ENCODE measurements at regions not wholly inside any gene's neighbourhood (a gene's known extent, or its start where the extent isn't known, plus 50 kb on each side); places are given as distances from the start of the nearest gene placed in this dataset.

DNA sequence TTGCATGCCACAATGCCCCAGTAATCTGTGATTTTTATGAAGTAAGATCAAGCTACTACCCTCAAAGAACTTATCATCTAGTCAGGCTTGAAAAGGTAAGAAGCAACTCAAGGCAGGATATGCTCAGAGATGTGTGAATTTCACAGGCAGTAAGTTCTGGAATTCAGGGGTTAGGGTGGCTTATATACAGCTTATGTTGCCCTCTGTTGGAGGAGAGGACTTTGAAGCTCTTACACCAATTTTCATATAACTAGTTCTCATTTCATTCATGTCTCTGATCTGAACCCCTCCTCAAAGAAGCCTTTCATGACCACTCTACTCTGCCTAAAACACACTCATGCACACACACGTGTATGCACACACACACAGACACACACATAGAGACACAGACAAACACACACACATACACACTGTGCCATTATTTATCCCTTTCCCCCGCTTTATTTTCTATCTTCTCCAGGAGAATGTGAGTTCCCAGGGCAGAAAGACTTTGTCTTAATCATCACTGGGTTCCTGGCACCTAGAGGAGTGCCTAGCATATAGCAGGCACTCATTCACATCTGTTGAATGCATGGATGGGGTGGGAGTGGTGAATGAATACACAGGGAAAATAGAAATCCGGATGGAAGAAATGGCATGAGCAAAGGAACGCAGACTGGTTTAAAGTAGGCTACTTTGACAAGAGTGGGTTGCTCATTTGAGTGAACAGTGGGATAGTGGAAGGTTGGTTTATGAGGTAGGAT, 220.7 kb upstream of the ZBED5 start:
- DNase-seq (ENCODE audit: low spot score): no peak

DNA sequence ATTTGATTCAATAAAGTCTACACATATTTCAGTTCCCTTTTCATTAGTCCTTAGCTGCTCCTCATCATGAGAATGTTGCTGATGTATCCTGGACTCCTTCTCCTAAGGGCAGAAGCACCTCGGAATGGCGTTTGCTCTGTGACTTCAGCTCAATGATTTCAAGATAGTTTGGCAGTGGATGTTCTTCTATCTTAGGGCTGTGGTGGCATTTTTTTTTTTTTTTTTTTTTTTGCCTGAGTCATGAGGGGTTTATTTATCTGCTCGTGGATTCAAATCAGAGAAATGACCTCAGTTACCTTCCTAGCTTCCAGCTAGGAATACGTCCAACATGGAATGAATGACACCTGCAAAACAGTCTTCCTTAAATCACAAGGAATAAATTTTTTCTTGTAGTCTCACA, 220.0 kb upstream of the ZBED5 start:
- no peak for DNase-seq (ENCODE audit: low spot score)

DNA sequence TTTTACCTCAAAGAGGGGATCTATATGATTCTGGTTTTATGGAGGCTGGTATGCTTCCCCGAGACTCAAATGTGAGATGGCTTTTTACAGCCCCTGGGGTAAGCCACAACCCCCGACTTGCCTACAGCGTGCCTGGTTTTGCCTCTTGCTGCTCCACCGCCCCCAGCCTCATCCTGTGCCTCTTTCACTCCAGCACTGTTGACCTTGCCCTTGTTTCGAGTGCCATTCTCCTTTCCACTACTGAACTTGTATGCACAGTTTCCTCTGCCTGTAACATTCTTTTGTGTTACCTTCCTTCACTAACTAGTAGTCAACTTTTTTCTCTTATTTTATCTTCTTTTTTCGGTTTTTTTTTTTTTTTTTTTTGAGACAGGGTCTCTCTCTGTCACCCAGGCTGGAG, 219.0 kb upstream of the ZBED5 start:
- no peak for DNase-seq (ENCODE audit: low spot score)

DNA sequence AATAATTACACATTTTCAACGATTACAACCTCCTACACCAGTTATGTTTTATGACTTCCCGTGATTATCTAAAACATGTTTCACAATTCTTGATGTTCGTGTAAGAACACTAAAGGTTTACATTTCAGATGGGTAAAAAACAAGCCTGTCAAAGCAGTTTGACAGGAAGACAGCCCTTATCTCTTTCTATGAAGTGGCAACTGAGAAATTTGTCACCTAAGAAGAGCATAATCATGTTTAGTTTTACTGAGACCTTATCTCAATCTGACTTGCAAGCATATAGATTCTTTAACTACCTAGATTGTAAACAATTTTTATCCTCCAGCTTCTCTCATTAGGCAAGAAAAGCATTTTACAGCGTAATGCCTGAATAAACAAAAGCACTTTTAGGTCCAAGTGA, 218.4 kb upstream of the ZBED5 start:
- DNase-seq (ENCODE audit: low spot score): no peak

- DNase-seq (ENCODE audit: low spot score): no peak
These were observed 217.8 kb upstream of the ZBED5 start for GRCh38 chr11:11075515-11076171.

- no peak for DNase-seq (ENCODE audit: low spot score)
These were observed 217.0 kb upstream of the ZBED5 start for GRCh38 chr11:11074686-11075335.

GRCh38 chr11:11073996-11074395, 216.1 kb upstream of the ZBED5 start:
- DNase-seq (ENCODE audit: low spot score): no peak

DNA sequence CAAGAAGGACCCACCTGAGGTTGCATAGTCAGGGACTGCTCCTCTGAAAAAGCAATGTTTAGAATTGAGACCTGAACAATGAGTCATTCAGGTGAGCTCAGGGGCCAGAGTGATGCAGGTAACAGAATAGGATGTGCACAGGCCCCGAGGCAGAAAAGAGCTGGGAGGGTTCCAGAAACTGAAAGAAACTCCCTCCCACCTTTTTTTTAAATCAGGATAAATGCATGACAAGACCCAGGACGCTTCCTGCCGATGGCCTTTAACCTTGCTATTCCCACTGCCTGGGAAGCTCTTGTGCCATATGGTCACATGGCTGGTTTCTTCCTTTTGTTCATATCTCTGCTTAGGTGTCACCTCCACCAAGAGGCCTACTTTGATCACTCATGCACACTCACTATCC, 214.2 kb upstream of the ZBED5 start:
- no peak for DNase-seq (ENCODE audit: low spot score)

GRCh38 chr11:11071486-11071885, 213.6 kb upstream of the ZBED5 start:
- DNase-seq (ENCODE audit: low spot score): no peak

DNA sequence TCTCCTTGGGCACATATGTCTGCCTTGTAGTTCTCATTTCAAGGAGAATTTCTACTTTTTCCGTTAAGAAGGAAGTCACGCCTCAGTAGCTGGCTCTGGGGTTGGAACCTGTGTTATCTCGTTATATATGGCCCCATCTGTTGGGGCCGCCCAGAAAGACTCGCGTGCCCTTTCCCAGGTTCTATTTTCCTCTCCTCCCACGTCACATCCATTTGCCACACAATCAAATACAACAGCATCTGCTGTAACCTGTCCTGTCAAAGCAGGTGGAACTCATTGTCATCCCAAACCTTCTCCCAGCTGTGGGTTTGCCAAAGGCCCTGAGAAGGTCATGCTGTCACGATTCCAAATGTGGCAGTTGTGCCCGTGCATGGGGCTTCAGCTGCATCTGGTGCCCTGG, 213.1 kb upstream of the ZBED5 start:
- DNase-seq (ENCODE audit: low spot score): no peak

GRCh38 chr11:11069841-11070835, 212.3 kb upstream of the ZBED5 start:
- no peak for DNase-seq (ENCODE audit: low spot score)

DNA sequence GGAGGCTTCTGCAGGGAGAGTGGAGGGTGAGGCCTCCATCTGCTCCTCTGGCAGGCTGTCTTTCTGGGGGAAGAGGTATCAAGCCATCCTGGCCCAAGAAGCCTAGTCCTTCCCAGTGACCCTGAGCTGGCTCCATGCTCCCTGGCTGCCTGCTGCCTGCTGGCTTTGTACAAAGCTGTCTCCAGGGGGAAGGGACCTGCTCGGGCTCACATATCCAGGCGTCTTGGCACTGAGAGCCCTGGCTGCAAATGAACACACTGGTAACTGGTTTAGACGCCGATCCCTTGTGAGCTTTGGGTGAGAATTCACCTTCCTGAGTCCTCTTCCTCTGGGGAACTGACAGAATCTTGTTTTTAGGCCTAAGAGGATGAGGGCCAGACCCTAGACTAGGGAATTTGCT, 210.3 kb upstream of the ZBED5 start:
- no peak for DNase-seq (ENCODE audit: low spot score)

DNA sequence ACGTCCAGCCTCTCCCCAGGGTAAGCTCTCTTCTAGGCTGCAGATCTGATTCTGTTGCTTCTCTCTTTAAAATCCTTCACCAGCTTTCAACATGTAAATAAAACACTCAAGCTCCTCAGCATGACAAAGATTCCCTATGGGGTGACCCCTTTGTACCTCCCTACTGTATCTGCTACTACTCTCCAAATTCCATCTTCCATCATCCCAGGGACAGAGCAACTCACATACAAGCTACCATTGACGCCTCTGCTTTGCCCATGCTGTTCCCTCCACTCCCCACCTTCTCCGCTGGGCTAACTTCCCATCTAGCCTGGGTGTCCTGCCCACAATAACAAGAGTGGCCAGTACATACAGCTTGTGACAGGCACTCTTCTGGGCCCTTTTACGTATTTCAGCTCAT, 207.5 kb upstream of the ZBED5 start:
- no peak for DNase-seq (ENCODE audit: low spot score)

DNA sequence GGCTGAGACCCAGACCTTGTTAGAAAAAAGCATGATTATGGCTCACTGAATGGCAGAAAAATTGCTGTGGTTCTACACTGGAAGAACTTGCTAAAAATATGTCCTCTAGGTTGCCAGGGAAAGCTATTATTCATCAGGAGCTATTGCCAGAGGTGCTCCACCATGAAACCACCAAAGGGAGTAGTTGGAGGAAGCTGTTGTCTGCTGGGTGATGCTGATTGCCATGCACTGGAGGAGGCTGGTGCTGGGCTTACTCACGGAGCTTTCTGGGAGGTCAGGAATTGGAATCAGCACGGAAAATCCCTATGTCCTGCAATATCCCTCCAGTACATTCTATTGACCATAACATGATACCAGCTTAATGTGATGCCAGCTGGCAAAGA, 199.6 kb upstream of the ZBED5 start:
- no peak for DNase-seq (ENCODE audit: low spot score)

GRCh38 chr11:11056749-11057471, 199.1 kb upstream of the ZBED5 start:
- DNase-seq (ENCODE audit: low spot score): no peak

GRCh38 chr11:11056316-11056715, 198.5 kb upstream of the ZBED5 start:
- DNase-seq (ENCODE audit: low spot score): no peak

GRCh38 chr11:11047851-11048610, 190.2 kb upstream of the ZBED5 start:
- DNase-seq (ENCODE audit: low spot score): no peak

DNA sequence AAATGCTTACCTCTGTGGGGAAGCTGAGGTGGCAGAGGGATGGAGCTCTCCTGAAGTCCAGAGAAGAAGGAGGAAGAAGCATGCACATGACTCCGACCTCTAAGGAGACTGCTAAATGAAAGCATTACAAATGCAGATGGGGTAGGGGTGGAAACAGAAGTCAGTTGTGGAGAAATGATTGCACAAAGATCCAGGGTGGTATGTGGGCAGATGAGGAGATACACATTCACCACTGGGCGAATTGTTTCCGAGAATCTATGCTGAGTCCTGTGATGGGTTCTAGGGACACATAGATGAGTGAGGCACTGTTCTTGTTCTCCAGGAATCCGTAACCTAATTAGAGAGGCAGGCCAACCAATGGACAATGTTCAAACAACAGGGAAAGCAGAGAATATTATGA, 188.9 kb upstream of the ZBED5 start:
- DNase-seq (ENCODE audit: low spot score): no peak

DNA sequence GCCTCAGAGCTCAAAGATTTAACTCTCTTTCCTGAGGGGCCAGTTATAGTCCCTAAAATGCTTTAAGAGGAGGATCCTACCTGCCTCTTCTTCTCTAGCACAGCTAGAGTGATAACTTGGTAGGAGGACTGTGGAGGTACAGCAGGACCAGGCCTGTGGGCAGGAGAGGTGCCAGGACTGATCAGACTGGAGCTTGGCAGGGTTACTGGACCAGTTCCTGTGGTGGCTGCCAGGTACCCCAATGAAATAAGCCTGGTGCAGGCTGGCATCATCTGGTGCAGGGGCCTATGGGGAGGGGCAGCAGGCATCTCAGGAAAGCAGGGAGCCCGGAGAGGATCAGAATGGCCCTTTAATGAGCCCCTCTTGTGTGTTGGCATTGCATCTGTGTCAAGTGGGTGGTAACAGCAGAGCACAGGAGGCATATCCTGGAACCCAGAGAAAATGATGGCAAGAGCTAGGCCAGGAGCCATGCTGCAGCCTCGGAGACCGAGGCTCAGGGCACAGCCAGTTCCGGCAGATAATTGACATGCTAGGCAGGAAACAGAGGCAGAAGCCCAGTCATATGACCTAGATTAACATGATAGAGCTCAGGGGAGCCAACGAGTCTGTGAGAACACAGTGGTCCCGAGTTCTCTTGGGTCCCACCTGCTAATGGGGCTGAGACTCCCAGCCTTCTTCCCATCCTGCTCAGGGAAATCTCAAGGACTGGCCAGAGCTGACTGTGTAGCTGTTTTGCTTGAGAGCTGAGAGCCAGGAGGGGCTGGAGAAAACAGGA, 187.5 kb upstream of the ZBED5 start:
- DNase-seq (ENCODE audit: low spot score): no peak
